Lower lobe of right lung (tissue), 2 donors: ENCODE measurements at regions not wholly inside any gene's neighbourhood (a gene's known extent, or its start where the extent isn't known, plus 50 kb on each side); places are given as distances from the start of the nearest gene placed in this dataset.

Experiments
- ATAC-seq, 2 donors: fragments of 200-7000 bp; cut with Tn5 transposase; one replicate each; pipeline ENCODE4 v1.9.1; 2020 to 2022; ENCODE audit warnings: mild to moderate bottlenecking in 2 of 2, moderate library complexity in 2 of 2
- DNase-seq: peaks from one replicate; pipeline ENCODE4 v3.0.0-alpha.2; 2020
- H3K27ac ChIP-seq: fragments of 200-600 bp; one replicate; pipeline ENCODE4 v1.8.0; 2022
- H3K27me3 ChIP-seq: fragments of 200-600 bp; one replicate; pipeline ENCODE4 v1.8.0; 2022; ENCODE audit warnings: low read depth
- H3K36me3 ChIP-seq: fragments of 200-600 bp; one replicate; pipeline ENCODE4 v1.8.0; 2022; ENCODE audit warnings: mild to moderate bottlenecking
- H3K4me1 ChIP-seq: fragments of 200-600 bp; one replicate; pipeline ENCODE4 v1.8.0; 2022
- H3K4me3 ChIP-seq: fragments of 200-600 bp; one replicate; pipeline ENCODE4 v1.8.0; 2022; ENCODE audit warnings: mild to moderate bottlenecking
- H3K9me3 ChIP-seq: fragments of 200-600 bp; one replicate; pipeline ENCODE4 v1.8.0; 2022
- intact Hi-C: fragments of 100-400 bp; cut with DNase I; formaldehyde crosslinking; loops from one replicate; pipeline ENCODE4 v1.11.0; 2022
- TF ChIP-seq, protein P1 (sequence below): fragments of 200-600 bp; IDR thresholded peaks from one replicate; pipeline ENCODE4 v1.8.0; 2022; ENCODE audit warnings: antibody characterized with exemption, mild to moderate bottlenecking
- donor health status: DM: no; HTN: yes; CAD: no; lungs with severe emphysema.

- Histone ChIP-seq H3K9me3 (no peaks in the 10 kb centered on the region), H3K27ac (no peak overlapping the region), H3K4me1 (peaks cover 4% of the 10 kb centered on the region), H3K4me3 (no peak overlapping the region), H3K27me3 (no peaks in the 10 kb centered on the region), H3K36me3 (no peaks in the 10 kb centered on the region)
- TF ChIP-seq, protein P1, sequence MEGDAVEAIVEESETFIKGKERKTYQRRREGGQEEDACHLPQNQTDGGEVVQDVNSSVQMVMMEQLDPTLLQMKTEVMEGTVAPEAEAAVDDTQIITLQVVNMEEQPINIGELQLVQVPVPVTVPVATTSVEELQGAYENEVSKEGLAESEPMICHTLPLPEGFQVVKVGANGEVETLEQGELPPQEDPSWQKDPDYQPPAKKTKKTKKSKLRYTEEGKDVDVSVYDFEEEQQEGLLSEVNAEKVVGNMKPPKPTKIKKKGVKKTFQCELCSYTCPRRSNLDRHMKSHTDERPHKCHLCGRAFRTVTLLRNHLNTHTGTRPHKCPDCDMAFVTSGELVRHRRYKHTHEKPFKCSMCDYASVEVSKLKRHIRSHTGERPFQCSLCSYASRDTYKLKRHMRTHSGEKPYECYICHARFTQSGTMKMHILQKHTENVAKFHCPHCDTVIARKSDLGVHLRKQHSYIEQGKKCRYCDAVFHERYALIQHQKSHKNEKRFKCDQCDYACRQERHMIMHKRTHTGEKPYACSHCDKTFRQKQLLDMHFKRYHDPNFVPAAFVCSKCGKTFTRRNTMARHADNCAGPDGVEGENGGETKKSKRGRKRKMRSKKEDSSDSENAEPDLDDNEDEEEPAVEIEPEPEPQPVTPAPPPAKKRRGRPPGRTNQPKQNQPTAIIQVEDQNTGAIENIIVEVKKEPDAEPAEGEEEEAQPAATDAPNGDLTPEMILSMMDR, result no peak
- intact Hi-C loops, result no loop called here
- DNase-seq, result no peak
- ATAC-seq, result no peak
These were observed 61.2 kb downstream of the KLF6 start for GRCh38 chr10:3723766-3724165.

- peak; percentile 81 for DNase-seq
- intact Hi-C loops, result no loop called here
These were observed 64.6 kb downstream of the KLF6 start for GRCh38 chr10:3720228-3721019.

DNA sequence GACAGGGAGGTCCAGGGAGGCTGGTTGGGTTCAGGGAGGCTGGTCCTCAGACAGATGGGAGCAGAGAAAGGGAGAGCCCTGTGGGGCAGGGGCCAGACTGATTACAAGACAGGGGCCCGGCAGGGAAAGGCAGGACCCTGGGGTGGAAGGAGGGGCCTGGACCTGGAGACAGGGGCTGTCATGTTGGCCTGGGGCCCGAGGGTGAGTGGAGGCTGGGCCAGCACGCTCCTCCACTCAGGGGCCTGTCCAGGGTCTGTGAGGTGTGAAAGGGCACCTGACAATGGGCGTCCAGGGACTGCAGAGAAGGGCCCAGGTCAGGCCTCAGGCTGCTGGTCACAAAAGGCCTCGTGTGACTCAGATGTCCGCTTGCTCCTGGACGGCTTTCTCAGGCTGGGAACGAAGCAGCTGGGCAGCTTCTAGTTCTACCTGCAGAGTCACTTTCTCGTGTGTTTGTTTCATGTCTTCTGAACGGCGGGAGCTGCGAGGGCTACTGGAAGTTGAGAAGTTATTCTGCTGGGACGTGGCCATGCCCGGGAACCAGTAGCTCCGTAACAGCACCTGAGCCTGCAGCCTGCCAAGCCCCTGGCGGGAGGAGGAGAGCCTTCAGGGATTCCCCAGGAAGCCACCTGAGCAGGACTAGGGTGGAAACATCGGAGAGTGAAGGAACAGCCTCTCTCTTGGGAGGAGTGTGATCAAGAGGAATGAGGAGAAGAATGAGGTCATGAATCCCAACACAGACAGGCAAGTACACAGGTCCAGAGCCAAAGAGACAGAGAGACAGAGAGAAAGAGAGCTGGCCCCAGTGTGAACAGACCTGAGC lies 65.8 kb downstream of the KLF6 start:
- H3K27ac ChIP-seq, result no peak overlapping the region
- H3K27me3 ChIP-seq, result no peaks in the 10 kb centered on the region
- H3K4me1 ChIP-seq, result peaks cover 4% of the 10 kb centered on the region
- no peak overlapping the region for H3K4me3 ChIP-seq
- TF ChIP-seq, protein P1, result no peak
- no peaks in the 10 kb centered on the region for H3K9me3 ChIP-seq
- ATAC-seq (peak in 1 of 2 donors; percentile 66), DNase-seq (no peak)
- no peaks in the 10 kb centered on the region for H3K36me3 ChIP-seq
- intact Hi-C loops, result no loop called here

More at GRCh38 chr10:3720228-3721019, 64.6 kb downstream of the KLF6 start:
- no peaks in the 10 kb centered on the region for H3K36me3 ChIP-seq
- H3K9me3 ChIP-seq, result no peaks in the 10 kb centered on the region
- peaks cover 4% of the 10 kb centered on the region for H3K4me1 ChIP-seq
- H3K27ac ChIP-seq, result peak overlapping the region; percentile 59
- TF ChIP-seq, protein P1, result no peak
- no peaks in the 10 kb centered on the region for H3K27me3 ChIP-seq
- ATAC-seq, result peak; percentile 94
- peak overlapping the region; percentile 3 for H3K4me3 ChIP-seq

DNA sequence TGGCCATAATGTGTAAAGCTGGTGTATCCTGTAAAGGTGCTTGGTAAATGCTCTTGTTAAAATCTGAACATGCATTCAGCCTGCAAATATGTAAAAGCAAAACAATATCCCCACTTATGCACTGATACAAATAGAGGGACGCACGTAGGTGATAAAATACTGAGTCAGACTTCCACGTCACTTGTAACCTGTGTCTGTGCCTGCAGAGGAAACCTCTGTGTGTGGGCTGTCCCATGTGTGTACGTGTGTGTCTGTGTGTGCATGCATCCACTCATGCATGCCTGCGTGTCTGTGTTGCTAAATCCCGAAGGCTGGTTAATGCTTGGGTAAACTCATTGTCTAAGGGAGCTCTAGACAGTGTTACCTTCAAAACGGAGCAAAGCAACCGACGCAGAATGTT lies 68.9 kb downstream of the KLF6 start:
- H3K36me3 ChIP-seq, result no peaks in the 10 kb centered on the region
- H3K27ac ChIP-seq, result no peak overlapping the region
- H3K27me3 ChIP-seq, result no peaks in the 10 kb centered on the region
- DNase-seq (no peak), ATAC-seq (no peak)
- intact Hi-C loops, result no loop called here
- TF ChIP-seq, protein P1, result no peak
- H3K4me3 ChIP-seq, result no peak overlapping the region
- peaks cover 7% of the 10 kb centered on the region for H3K9me3 ChIP-seq
- H3K4me1 ChIP-seq, result peaks cover 3% of the 10 kb centered on the region

GRCh38 chr10:3714967-3715366 lies 70.0 kb downstream of the KLF6 start:
- no peak for DNase-seq
- intact Hi-C loops, result no loop called here
- no peaks in the 10 kb centered on the region for H3K4me1 ChIP-seq
- no peak overlapping the region for H3K4me3 ChIP-seq
- TF ChIP-seq, protein P1, result no peak
- no peak for ATAC-seq
- no peaks in the 10 kb centered on the region for H3K36me3 ChIP-seq
- no peaks in the 10 kb centered on the region for H3K27me3 ChIP-seq
- H3K9me3 ChIP-seq, result peaks cover 7% of the 10 kb centered on the region
- H3K27ac ChIP-seq, result no peak overlapping the region
